IMR-90 (cell line): ENCODE measurements at regions not wholly inside any gene's neighbourhood (a gene's known extent, or its start where the extent isn't known, plus 50 kb on each side); places are given as distances from the start of the nearest gene placed in this dataset.

Source experiments
- CEBPB ChIP-seq: IDR thresholded peaks from 2 replicates; pipeline ENCODE4 v1.6.1; 2012; ENCODE audit warnings: low read depth, low read length, improper control_type of control experiment
- TF ChIP-seq, protein P1 (sequence below): conservative IDR thresholded peaks from 2 replicates; pipeline ENCODE4 v1.5.1; 2012; ENCODE audit warnings: mild to moderate bottlenecking, low read depth, low read length, improper control_type of control experiment
- TF ChIP-seq, protein P2 (sequence below): fragments of 150-350 bp; IDR thresholded peaks from 2 replicates; pipeline ENCODE4 v1.6.1; 2016; ENCODE audit warnings: low read depth, mild to moderate bottlenecking, low read length, moderate library complexity, borderline replicate concordance

DNA sequence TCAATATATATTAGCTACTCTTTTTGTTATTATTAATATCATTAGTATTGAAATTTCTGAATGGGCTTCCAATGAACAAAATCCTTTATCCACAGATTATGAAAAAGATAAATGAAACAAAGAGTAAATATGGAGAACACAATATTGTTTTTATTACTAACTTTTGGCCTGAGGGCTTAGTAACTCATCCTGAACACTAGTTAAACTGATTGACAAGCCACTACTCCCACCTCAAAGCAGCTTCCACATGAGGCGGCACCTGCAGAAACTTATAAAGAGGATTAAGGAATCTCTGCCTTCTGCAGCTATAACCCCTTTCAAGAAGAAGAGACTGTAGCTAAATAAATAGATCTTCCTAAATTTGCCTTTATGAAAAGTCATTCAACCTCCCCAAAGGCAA is 187.6 kb upstream of the ALG10 start:
- TF ChIP-seq CEBPB = no peak
- TF ChIP-seq, protein P1, sequence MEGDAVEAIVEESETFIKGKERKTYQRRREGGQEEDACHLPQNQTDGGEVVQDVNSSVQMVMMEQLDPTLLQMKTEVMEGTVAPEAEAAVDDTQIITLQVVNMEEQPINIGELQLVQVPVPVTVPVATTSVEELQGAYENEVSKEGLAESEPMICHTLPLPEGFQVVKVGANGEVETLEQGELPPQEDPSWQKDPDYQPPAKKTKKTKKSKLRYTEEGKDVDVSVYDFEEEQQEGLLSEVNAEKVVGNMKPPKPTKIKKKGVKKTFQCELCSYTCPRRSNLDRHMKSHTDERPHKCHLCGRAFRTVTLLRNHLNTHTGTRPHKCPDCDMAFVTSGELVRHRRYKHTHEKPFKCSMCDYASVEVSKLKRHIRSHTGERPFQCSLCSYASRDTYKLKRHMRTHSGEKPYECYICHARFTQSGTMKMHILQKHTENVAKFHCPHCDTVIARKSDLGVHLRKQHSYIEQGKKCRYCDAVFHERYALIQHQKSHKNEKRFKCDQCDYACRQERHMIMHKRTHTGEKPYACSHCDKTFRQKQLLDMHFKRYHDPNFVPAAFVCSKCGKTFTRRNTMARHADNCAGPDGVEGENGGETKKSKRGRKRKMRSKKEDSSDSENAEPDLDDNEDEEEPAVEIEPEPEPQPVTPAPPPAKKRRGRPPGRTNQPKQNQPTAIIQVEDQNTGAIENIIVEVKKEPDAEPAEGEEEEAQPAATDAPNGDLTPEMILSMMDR = no peak
- TF ChIP-seq, protein P2, sequence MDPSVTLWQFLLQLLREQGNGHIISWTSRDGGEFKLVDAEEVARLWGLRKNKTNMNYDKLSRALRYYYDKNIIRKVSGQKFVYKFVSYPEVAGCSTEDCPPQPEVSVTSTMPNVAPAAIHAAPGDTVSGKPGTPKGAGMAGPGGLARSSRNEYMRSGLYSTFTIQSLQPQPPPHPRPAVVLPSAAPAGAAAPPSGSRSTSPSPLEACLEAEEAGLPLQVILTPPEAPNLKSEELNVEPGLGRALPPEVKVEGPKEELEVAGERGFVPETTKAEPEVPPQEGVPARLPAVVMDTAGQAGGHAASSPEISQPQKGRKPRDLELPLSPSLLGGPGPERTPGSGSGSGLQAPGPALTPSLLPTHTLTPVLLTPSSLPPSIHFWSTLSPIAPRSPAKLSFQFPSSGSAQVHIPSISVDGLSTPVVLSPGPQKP = no peak
